Left cardiac atrium (tissue), 4 donors: ENCODE measurements at regions not wholly inside any gene's neighbourhood (a gene's known extent, or its start where the extent isn't known, plus 50 kb on each side); places are given as distances from the start of the nearest gene placed in this dataset.
"Not testable (repeated sequence)": the region's sequence is repeated elsewhere in the genome, so short reads cannot be mapped to it uniquely, and the experiment has no call there.

Experiments used
- ATAC-seq, 2 donors: fragments of 200-7000 bp; cut with Tn5 transposase; one replicate each; pipeline ENCODE4 v1.9.1; 2020; ENCODE audit warnings: mild to moderate bottlenecking in 2 of 2, moderate library complexity in 2 of 2
- DNase-seq: peaks from one replicate; pipeline ENCODE4 v3.0.0-alpha.2; 2020
- intact Hi-C, 2 donors: fragments of 100-400 bp; cut with DNase I; formaldehyde crosslinking; loops; one replicate each; pipeline versions ENCODE4 v1.14.1 to v1.15.1; 2022 to 2023
- donor health status: DM: no; HTN: yes; CAD: no.
- donor health status: DM: no; HTN: yes; CAD: no; lungs with severe emphysema.
- donor health status: DM: yes; HTN: yes; CAD: no.
- donor health status: Dilated cardiomyopathy.

DNA sequence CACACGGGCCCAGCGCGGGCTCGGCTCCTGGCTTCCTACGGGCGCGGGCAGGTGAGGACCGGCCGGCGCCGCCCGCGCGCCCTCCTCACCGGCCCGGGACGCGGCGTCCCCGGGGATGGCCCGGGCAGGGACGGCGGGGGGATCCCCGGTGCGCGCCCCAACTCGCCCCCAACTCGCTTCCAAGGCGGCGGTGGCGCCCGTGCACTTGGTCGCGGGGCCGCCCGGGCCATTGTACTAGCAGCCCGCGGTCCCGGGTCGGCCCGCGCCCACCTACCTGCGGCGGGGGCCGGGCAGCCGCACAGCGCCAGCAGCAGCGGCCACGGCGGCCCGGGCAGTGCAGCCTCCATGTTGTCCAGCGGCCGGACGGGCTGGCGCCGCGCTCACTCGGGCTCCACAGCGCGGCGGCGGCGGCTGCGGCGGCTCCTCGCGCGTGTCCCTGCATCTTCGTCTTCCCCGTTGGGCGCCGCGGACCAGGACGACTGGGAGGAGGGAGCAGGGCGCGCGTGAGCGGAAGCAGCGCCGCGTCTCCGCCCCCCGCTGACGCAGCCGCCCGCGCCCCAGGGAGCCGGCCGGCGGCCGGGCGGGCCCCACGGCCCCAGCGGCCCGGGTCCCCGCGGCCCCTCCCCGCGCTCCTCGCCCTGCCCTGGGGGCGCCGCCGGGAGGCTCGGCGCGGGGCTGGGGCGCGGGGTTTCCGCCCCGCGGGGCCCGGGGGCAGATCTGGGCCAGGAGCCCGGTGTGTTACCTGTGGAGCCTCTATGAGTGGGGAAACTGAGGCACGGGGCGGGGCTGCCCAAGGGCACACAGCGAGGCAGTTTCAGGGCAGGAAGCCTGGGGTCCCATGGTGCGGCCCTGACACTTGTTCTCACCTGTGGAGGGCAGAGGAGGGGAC, 159.3 kb upstream of the GRK3 start:
- peak; percentile 86 for DNase-seq
- peak; percentile 80 for ATAC-seq
- intact Hi-C loops, result loop anchor here in 1 of 2 donors (5.0 kb wide), 1 partner anchor 297 kb away; no protein-coding TSS in a partner anchor

DNA sequence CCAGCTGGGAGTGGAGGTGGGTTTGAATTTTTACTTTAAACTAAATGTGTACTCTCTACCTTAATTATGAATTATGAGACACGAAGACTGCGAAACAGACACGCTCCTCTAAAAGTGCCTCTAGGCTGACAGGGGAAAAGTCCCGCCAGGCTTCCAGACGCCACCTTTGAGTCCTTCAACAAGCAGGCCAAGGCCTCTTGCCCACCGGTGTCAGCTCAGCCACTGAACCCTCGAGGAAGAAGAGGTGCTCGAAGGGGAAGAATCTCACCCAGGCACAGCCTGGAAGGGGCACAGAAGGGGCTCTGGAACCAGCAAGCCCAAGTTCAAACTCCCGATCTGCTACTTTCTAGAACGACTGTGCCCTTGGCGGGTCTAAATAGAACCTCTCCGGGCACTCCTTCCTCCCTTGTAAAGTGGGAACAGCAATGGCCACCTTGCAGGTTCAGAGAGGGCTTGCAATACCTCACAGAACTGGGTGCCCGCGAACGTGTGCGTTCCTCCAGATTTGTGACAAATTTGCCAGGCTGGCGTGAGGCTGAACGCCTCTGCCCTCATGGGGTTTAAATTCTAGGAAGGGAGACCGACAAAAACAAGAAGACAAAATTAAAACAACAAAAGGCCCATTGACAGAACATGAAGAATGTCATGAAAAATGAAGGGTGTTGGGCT, 158.5 kb upstream of the GRK3 start:
- ATAC-seq (no peak), DNase-seq (no peak)
- intact Hi-C loops, result loop anchor here in 1 of 2 donors (5.0 kb wide), 1 partner anchor 296 kb away; no protein-coding TSS in a partner anchor

DNA sequence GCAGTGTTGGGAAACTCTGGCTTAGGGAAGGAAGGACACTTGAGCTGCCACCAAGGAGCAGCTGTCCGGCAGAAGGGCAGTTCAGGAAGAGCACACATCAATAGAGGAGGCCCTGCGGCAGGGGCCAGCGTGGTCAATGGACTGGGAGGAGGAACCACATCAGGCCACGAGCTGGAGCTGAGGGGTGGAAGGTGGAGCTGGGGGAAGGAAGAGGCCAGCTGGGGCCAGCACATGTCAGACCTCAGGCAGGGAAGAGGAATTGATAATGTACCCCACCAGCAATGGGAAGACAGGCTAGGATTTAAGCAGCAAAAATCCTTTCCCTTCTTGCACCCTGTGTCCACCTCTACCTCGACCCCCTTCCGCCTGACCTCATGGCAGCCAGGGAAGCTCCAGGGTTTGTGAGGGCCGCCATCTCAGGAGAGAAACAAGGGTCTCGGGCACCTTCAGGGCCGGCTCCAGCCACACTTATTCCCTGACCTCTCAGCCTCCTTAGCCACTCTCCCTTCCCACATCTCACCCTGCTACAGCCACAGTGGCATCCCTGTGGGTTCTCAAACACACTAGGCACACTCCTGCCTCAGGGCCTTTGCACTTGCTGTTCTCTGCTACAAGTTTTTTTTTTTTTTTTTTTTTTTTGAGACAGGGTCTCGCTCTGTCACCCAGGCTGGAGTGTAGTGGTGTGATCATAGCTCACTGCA, 157.8 kb upstream of the GRK3 start:
- intact Hi-C loops, result loop anchor here in 1 of 2 donors (5.0 kb wide), 1 partner anchor 296 kb away; no protein-coding TSS in a partner anchor
- DNase-seq, result no peak
- ATAC-seq, result peak in 1 of 2 donors; percentile 7

DNA sequence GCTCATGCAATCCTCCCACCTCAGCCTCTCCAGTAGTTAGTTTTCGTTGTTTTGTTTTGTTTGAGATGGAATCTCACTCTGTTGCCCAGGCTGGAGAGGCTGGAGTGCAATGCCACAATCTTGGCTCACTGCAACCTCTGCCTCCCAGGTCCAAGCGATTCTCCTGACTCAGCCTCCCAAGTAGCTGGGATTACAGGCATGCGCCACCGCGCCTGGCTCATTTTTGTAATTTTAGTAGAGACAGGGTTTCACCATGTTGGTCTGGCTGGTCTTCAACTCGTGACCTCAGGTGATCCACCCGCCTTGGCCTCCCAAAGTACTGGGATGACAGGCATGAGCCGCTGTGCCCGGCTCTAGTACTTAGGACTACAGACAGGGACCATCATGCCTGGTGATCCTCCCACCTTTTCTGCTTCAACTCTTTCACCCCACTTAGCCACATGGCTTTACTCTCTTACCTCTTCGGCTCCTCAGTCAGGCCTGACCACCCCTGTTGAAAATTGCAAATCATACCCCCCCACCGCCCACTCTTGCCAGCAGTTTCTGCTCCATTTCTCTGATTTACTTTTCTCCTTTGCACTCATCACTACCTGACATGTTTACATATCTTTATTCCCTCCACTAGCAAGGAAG, 157.1 kb upstream of the GRK3 start:
- DNase-seq (no peak), ATAC-seq (no peak)
- intact Hi-C loops, result loop anchor here in 1 of 2 donors (5.0 kb wide), 1 partner anchor 295 kb away; no protein-coding TSS in a partner anchor

DNA sequence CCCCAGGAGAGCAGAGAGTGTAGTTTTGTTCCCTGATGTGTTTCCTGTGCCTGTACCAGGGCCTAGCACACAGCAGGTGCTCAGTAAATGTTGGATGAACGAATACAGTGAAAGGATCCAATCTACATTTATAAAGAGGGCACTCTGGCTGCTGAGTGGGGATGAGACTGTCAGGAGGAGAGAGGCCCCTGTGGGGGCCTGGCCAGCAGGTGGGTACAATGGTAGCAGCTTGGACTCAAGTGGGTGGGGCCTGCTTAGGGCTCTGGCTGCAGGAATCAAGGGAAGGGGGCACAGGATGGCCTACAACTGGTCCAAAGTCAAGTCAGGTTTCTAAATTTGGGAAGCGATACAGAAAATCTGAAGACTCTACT, 156.6 kb upstream of the GRK3 start:
- intact Hi-C loops, result loop anchor here in 1 of 2 donors (5.0 kb wide), 1 partner anchor 294 kb away; no protein-coding TSS in a partner anchor
- no peak for ATAC-seq

DNA sequence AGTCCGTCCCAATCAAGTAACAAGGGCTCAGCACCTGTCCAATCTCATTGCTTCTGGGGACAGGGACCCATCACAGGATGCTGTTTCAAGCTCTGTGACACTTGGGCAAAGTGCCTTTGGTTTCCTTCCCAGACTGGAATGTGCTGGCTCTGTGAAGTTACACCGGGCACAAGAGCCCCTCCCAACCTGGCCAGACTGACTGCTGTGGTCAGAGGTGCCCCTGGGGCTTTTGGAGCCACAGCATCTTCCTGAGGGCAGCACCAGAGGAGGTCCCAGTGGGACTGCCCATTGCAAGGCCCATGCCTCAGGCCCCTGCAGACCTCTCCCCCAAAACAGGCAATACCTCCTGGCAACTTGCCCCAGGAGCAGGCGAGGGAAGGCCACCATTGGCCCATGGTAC, 155.2 kb upstream of the GRK3 start:
- DNase-seq (no peak), ATAC-seq (peak; percentile 21 to 34)
- intact Hi-C loops, result loop anchor here in 1 of 2 donors (5.0 kb wide), 1 partner anchor 293 kb away; no protein-coding TSS in a partner anchor

More for the DNA sequence above, 156.6 kb upstream of the GRK3 start:
- DNase-seq, result no peak

DNA sequence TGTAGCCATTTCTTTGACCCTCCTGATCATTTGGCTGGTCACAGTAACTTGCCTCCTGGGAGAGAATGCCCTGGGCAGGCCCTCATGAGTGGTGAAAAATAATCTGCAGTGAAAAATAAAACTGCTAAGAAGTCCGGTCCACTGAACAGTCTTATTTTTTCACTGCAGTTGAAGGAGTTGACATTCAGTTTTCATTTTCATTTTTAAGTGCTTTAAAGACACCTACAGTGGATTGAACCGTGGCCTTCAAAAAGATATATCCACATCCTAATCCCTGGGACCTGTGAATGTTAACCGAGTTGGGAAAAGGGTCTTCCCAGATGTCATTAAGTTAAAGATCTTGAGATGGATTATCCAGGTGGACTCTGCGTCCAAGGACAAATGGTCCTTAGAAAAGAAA, 153.6 kb upstream of the GRK3 start:
- ATAC-seq (no peak), DNase-seq (no peak)
- intact Hi-C loops, result no loop called here

DNA sequence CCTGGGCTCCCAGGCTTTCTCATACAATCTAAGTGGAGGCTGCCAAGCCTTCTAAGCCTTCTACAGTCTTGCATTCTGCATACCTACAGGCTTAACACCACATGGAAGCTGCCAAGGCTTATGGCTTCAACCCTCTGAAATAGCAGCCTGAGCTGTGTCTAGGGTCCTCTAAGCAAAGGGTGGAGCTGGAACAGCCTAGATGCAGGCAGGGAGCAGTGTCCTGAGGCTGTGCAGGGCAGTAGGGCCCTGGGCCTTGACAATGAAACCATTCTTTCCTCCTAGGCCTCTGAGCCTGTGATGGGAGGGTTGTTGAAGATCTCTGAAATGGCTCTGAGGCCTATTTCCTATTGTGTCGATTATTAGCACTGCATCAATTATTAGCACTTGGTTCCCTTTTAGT, 150.9 kb upstream of the GRK3 start:
- ATAC-seq (no peak), DNase-seq (no peak)
- intact Hi-C loops, result no loop called here

DNA sequence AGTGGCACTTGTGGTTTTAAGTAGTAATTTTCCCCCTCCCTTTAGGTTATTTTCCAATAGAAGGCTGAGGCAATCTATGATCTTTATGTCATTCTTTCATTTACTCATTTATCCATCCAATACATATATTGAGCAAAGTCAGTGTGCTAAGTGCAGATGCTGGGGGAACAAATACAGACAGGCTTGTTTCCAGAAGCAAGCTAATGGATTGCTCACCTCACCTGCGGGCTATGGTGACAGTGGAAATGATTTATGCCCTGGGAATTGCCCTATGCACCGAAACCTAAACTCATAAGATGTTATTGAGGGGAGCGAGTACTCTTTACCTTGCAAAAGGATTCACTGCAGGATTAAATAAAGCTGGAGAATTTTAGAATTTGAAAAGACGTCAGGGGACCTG, 148.7 kb upstream of the GRK3 start:
- intact Hi-C loops, DNase-seq, ATAC-seq: not testable (repeated sequence)

DNA sequence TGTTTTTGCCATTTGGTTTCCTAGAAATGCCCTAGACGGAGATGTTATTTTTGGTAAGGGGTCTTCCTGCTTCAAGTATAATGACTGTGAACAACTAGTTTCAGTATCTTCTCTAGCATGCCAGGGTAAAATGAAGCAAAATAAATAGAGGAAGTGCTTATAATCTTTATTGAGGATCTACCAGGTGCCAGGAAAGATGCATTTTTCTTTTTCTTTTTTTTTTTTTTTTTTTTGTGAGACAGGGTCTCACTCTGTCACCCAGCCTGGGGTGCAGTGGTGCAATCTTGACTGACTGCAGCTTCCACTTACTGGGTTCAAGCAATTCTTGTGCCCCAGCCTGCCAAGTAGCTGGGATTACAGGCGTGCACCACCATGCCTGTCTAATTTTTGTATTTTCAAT, 146.6 kb upstream of the GRK3 start:
- ATAC-seq, DNase-seq, intact Hi-C loops: not testable (repeated sequence)

DNA sequence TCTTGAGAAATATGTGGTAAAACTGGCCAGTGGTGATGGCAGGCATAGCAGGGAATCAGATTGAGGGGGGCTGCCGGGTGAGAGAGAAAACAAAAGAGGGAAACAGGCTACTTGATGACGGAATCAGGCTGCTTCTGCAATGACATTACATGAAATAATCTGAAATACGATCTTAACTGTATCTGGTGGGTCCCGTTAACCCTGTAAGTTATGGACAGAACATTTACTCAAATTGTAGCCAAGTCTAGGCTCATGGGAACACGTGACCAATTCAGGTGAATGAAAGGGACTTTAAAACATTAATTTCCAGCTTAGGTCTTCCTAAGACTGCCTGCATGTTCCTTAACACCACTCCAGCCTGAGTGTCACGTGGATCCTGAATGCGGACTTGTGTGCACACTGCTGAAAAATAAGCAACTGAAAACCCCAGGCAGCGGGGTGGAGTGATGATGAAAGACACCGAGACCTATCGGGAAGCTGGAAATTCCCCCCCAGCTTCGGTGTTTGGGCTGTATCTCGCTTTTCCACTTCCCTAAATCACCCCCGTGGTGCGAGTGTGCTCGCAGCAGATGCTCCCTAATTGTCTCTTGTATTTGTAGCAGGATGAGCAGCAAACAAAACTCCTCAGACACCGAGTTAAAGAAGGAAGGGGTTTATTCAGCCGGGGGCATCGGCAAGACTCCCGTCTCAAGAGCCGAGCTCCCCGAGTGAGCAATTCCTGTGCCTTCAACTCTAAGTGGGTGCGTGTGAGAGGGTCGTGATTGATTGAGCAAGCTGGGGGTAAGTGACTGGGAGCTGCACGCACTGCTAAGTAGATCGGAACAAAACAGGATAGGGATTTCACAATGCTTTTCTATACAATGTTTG, 145.0 kb upstream of the GRK3 start:
- ATAC-seq, result peak; percentile 58 to 71
- intact Hi-C loops, result loop anchor here in 1 of 2 donors (10.0 kb wide), 1 partner anchor 55 kb away; no protein-coding TSS in a partner anchor
- DNase-seq, result no peak

DNA sequence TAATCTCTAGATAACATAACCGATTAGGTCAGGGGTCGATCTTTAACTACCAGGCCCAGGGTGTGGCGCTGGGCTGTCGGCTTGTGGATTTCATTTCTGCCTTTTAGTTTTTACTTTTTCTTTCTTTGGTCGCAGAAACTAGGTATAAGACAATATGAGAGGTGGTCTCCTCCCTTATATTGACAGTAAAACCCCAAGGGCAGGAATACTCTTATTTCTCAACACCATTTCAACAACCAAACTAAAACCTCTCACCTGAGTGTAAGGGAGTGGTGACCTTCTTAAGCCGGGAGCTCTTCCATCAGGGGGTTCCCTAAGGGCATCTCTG, 144.4 kb upstream of the GRK3 start:
- intact Hi-C loops, result loop anchor here in 1 of 2 donors (10.0 kb wide), 1 partner anchor 55 kb away; no protein-coding TSS in a partner anchor
- DNase-seq, ATAC-seq: not testable (repeated sequence)

DNA sequence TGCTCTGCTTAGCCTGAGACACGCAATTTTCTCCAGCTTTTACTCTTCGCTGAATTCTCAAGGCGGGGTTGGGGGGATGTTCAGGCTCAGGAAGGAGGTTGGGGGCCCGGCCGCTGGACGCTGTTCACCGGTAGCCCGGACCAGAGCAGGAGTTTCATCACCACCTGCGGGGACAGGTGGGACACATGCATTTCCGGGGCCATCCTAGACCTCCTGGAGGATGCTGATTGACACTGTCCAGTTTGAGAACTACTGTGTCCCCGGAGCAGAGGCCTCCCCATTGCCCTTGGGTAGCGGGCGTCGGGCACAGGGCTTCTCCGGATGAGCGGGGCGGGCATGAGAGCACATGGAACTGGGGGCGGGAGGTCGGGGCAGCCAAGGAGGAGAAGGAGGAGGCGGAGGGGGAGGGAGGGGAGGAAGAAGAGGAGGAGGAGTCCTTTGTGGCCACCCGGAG, 144.0 kb upstream of the GRK3 start:
- peak in 1 of 2 donors; percentile 32 for ATAC-seq
- intact Hi-C loops, result loop anchor here in 1 of 2 donors (10.0 kb wide), 1 partner anchor 56 kb away; no protein-coding TSS in a partner anchor

DNA sequence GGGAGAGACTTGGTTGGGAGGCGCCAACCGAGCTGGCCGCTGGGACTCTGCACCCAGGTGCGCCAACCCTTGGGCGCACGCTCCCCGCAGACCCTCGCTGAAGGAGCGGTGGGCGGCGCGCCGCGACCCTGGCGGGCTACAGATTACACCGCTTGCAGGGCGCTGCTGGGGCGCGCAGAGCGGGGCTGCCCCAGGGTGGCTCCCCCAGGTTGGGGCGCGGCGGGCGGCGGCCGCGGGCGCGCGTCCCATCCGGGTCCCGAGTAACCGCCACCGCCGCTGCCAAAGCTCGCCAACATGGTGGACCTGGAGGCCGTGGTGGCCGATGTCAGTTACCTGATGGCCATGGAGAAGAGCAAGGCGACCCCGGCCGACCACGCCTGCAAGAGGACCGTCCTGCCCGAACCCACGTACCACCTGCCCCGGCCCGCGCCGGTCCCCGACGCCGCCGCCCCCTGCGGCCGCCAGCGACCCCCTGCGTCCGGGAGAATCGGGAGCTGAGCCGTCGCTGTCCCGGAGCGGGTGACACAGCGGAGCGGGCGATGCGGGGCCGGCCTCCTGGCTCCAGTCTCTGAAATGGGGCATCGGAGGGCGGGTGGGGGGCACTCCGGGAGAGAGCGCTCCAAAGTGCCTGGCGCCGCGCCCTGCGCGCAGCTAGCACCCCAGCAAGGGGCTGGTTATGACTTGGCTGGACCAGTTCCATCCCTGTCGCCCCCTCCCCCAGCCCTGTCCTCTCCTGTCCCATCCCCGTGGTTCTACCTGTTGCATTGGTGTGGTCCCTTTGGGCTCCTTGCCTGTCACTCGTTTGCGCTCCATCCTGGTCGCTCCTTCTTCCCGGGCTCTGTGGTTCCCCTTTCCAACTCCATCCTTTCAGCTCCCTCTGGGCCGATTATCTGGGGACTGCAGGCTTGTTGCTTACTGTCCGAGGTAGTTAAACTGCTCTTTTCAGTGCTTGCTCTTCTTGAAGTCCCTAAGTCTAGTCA, 143.3 kb upstream of the GRK3 start:
- intact Hi-C loops, result loop anchor here in 1 of 2 donors (10.0 kb wide), 1 partner anchor 56 kb away; no protein-coding TSS in a partner anchor
- ATAC-seq (peak; percentile 20 to 66), DNase-seq (no peak)

More for the DNA sequence above, 144.0 kb upstream of the GRK3 start:
- no peak for DNase-seq

DNA sequence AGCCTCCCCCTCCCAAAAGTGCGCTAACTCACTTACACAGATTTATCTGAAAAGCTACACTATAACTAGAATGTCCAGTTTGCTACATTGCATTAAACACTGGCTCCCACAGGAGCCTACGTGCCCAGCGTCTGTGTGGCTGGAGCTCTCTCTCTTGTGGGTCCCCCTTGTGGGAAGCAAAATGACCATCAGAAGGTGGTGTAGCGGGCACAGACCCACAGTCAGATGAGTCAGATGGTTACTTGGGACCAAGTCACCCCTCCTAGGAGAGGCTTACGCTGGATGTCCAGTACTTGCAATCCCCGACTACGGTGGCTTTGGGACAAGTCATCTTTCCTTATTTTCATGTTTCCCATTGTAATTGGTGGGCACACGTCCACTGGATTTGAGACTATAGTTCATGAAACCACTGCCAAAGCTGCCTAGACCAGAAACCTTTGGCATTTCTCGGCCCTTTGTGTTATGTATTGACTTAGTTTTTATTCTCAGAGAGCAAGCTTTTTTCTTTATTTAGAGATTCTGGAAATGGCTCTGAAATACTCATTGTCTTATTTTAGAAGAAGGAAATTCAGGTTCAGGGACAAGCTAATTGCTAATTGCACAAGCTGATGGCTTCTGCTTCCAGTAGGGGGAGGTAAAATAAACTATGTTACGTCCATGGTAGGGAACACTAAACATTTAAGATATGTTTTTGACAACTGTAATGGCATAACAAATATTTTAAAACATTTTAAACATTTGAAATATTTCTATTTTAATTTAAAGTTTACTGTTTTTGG, 137.8 kb upstream of the GRK3 start:
- intact Hi-C loops, result loop anchor here in 1 of 2 donors (10.0 kb wide), 1 partner anchor 62 kb away; no protein-coding TSS in a partner anchor
- not testable (repeated sequence) for DNase-seq, ATAC-seq
